HG02610 (cell line): ENCODE measurements at regions not wholly inside any gene's neighbourhood (a gene's known extent, or its start where the extent isn't known, plus 50 kb on each side); places are given as distances from the start of the nearest gene placed in this dataset.

ENCODE experiments used
- ATAC-seq: cut with Tn5 transposase; IDR thresholded peaks from one replicate; pipeline ENCODE4 v1.9.1; 2021; ENCODE audit warnings: mild to moderate bottlenecking, moderate library complexity; ENCODE audit not compliant: unreplicated experiment

DNA sequence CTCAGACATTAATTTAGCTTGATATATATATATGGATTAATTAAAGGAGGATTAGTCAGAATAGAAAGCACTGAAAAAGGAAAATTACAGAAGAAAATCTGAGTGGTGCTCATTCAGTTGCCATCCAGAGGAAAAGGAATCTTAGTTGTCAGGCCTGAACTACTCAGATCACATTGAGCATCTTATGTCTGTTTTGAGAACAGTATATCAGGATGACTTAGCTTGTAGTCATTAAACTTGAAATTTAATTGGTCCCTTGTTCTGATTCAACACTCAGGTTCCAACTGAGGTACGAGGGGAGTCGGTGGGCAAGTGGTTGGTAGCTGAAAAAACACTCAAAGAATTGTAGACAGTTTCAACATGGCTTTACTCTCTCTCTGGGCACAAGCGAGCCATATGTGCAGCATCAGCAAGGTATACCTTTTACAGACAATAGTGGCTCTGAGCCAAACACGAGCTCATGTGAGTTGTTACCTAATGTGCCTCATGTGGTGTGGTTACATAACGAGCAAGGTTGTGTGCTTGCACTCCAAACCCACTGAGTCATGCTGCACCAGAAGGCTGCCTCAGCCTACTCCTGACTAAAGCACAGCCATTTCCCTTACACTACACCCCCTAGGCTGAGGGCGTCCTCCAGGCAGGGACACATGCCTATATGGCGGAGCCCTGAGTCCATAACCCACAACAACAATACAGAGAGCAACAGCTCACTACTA, 73.0 kb upstream of the HMGN3 start:
- no peak for ATAC-seq

DNA sequence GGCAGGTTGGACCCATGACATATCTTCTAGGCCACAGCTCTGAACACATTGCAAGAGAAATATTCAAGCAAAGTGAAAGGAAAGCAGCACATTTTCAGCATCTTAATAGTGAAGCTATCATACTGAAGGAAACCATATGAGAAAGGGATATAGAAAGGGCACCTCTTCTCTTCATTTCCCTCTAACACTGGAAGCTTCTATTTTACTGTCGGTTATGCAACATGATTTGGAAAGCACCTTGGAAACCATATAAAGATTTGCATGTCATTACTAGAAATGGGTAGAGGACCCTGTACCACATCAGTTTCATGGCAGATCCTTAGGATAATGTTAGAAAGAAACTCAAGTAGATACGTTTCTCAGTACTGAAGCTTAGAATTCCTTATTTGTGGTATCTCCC, 70.5 kb upstream of the HMGN3 start:
- no peak for ATAC-seq

DNA sequence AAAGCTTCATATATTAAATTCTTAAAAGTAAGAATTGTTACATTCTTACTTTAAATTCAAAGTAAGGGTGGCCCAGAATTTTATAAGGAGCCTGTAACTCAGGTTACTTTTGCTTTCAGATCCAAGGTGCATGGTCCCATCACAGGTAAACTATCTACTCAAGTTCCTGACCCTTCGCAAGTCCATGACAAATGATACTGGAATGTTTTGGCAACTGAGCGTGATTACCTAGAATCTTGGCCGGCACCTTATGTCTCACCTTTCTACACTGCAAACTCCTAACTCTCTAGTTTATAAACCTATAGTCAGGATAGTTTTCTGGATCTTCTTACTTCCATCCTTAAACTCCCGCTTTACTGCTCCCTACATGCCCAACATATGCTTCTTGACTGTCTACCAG, 67.9 kb upstream of the HMGN3 start:
- no peak for ATAC-seq

DNA sequence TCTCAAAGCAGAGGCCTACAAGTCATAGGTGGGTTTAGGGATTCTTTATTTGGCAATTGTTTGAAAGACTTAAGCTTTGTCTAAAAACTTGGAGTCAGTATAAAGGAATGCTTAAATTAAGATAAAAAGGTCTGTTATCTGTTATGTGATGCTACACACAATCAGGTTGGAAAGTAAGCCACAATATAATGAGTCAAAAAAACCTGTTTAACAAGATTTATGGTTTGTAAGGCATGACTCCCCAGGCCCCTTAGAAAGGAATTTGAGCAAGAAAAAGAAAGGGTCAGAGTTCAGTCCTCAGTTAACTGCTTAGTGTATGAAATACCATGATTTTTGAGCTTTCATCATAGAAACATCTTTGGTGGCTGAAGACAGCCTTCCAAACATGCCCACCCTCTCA, 66.8 kb upstream of the HMGN3 start:
- no peak for ATAC-seq

DNA sequence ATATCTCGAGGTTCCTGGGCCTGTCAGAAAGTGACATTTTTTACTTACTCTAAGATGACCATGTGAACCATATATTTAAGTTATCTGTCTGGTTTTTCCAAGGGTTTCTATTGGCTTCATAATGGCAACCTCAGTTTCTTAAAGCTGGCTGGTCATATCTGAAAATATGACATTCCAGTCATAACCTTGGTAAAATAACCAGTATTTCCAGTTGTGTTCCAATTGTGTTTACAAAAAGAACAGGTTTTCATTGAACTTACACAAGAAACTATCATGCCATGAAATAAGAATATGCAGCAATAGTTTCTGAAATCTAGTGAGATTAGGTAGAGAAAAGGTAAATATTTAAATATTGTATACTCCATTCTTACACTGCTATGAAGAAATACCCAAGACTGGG, 61.7 kb upstream of the HMGN3 start:
- no peak for ATAC-seq
